ENCODE measurements at regions not wholly inside any gene's neighbourhood (a gene's known extent, or its start where the extent isn't known, plus 50 kb on each side); places are given as distances from the start of the nearest gene placed in this dataset.

GRCh38 chr6:167576828-167577503 lies 249.7 kb upstream of the AFDN start:
- TF ChIP-seq, protein P1, sequence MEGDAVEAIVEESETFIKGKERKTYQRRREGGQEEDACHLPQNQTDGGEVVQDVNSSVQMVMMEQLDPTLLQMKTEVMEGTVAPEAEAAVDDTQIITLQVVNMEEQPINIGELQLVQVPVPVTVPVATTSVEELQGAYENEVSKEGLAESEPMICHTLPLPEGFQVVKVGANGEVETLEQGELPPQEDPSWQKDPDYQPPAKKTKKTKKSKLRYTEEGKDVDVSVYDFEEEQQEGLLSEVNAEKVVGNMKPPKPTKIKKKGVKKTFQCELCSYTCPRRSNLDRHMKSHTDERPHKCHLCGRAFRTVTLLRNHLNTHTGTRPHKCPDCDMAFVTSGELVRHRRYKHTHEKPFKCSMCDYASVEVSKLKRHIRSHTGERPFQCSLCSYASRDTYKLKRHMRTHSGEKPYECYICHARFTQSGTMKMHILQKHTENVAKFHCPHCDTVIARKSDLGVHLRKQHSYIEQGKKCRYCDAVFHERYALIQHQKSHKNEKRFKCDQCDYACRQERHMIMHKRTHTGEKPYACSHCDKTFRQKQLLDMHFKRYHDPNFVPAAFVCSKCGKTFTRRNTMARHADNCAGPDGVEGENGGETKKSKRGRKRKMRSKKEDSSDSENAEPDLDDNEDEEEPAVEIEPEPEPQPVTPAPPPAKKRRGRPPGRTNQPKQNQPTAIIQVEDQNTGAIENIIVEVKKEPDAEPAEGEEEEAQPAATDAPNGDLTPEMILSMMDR (IDR thresholded peaks at IDR 0.05), result no peak
- no peak for TF ChIP-seq ZFX (IDR thresholded peaks at IDR 0.05; ENCODE audit: borderline replicate concordance)
- no peak overlapping the region for H3K27ac ChIP-seq

DNA sequence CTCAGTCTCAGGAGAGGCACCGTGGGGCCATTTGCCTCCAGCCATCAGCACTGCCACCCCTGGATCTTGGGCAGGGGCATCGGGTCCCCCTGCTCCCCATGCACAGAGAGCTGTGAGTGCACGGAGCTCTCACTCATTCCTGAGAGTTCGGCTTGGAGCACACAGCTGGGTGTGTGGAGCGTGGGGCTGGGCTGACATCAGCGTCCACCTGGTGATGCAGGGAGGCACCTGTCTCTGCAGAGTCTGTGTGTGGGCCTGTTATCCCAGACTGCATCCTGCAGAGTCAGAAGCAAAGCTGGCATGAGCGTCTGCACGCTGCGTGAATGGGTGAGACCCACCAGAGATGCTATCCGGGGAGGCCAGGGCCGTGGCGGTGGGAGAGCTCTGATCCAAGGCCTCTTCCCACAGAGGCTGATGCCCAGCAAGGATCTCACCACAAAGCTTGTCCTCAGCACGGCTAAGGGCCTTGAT lies 248.8 kb upstream of the AFDN start:
- TF ChIP-seq, protein P1 (IDR thresholded peaks at IDR 0.05), result no peak
- TF ChIP-seq ZFX (IDR thresholded peaks at IDR 0.05; ENCODE audit: borderline replicate concordance), result no peak
- no peak overlapping the region for H3K27ac ChIP-seq

GRCh38 chr6:167578371-167578901 lies 248.3 kb upstream of the AFDN start:
- TF ChIP-seq ZFX (IDR thresholded peaks at IDR 0.05; ENCODE audit: borderline replicate concordance), result no peak
- TF ChIP-seq, protein P1 (IDR thresholded peaks at IDR 0.05), result no peak
- no peak overlapping the region for H3K27ac ChIP-seq

DNA sequence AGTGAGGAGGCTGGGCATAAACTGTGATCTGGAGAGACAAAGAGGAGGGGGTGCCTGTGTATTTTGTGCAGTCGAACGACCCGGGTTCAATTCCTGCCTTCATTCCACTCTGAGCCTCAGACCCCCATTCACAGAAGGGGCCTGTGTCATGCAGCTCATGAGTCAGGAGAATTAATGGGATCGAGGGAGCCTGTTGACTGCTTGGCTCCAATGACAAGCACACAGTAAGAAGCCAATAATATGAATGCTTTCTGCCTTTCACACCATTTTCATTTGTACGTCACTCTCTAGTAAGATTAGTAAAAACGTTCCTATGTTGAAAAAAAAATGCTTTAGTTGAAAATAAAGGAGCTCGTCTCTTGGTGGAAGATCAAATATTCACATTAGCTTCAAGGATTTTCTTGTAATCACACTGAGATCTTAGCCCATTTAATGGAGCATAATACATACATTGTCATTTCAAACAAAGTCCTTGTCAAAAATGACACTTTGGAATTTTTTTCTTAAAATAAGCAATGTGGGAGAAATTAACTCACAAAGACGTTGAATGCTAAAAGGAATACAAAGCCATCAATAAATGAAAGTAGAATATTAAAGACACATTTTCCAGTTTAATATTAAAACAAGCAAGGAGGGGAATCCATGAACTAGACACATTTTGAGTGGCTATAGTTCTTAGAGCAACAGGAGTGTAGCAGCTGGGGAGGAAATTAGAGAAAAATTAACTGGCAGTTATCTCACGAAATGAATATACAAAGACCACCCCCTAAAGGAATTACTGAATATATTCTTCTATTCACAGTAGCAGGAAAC lies 246.7 kb upstream of the AFDN start:
- TF ChIP-seq ZFX (IDR thresholded peaks at IDR 0.05; ENCODE audit: borderline replicate concordance), result no peak
- TF ChIP-seq, protein P1 (IDR thresholded peaks at IDR 0.05), result no peak
- H3K27ac ChIP-seq, result no peak overlapping the region

GRCh38 chr6:167580619-167580911 lies 246.1 kb upstream of the AFDN start:
- no peak overlapping the region for H3K27ac ChIP-seq
- TF ChIP-seq ZFX (IDR thresholded peaks at IDR 0.05; ENCODE audit: borderline replicate concordance), result no peak
- TF ChIP-seq, protein P1 (IDR thresholded peaks at IDR 0.05), result no peak

- no peak for TF ChIP-seq ZFX (IDR thresholded peaks at IDR 0.05; ENCODE audit: borderline replicate concordance)
- TF ChIP-seq, protein P1 (IDR thresholded peaks at IDR 0.05), result no peak
- no peak overlapping the region for H3K27ac ChIP-seq
Measured at GRCh38 chr6:167581637-167582036, 245.1 kb upstream of the AFDN start.

- TF ChIP-seq, protein P1 (IDR thresholded peaks at IDR 0.05), result no peak
- no peak for TF ChIP-seq ZFX (IDR thresholded peaks at IDR 0.05; ENCODE audit: borderline replicate concordance)
- no peak overlapping the region for H3K27ac ChIP-seq
Measured at GRCh38 chr6:167583412-167583811, 243.3 kb upstream of the AFDN start.
